NB4 (cell line): ENCODE measurements at regions not wholly inside any gene's neighbourhood (a gene's known extent, or its start where the extent isn't known, plus 50 kb on each side); places are given as distances from the start of the nearest gene placed in this dataset.

ENCODE experiments used
- DNase-seq: peaks from one replicate; pipeline ENCODE4 v3.0.0; 2010; ENCODE audit warnings: low read depth
- H3K4me3 ChIP-seq: one replicate; pipeline ENCODE4 v1.5.1; 2011; ENCODE audit warnings: mild to moderate bottlenecking, low read depth, low read length, moderate library complexity
- MYC ChIP-seq: IDR thresholded peaks from 2 replicates; pipeline ENCODE4 v1.6.1; 2011; ENCODE audit warnings: low read depth, low read length
- POLR2A ChIP-seq: IDR thresholded peaks from 2 replicates; pipeline ENCODE4 v1.6.1; 2011; ENCODE audit warnings: mild to moderate bottlenecking; ENCODE audit not compliant: insufficient read length; ENCODE audit errors: extremely low read depth
- TF ChIP-seq, protein P1 (sequence below): IDR thresholded peaks from 2 replicates; pipeline ENCODE4 v1.6.1; 2011; ENCODE audit warnings: low read depth, low read length
- TF ChIP-seq, protein P2 (sequence below): IDR thresholded peaks from one replicate; pipeline ENCODE4 v1.5.1; 2012; ENCODE audit warnings: low read depth, low read length

DNA sequence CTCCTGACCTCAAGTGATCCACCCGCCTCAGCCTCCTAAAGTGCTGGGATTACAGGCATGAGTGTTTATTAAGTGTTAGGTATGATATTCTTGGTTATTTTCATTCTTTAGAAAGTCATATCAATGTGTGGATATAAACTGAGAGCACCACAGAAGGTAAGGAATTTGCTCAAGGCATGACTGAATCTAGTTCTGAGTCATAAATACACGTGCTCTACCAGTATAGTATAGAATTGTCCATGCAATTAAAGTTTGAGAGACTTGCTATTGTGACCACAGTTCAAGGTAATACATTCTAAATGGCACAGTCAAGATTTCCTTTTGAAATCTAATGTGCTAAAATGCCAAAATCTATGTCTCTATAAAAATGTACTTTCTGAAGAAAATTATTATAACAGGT, 401.1 kb upstream of the CHRM3 start:
- no peak overlapping the region for H3K4me3 ChIP-seq
- no peak for TF ChIP-seq POLR2A
- TF ChIP-seq MYC = no peak
- TF ChIP-seq, protein P1, sequence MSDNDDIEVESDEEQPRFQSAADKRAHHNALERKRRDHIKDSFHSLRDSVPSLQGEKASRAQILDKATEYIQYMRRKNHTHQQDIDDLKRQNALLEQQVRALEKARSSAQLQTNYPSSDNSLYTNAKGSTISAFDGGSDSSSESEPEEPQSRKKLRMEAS = no peak
- TF ChIP-seq, protein P2, sequence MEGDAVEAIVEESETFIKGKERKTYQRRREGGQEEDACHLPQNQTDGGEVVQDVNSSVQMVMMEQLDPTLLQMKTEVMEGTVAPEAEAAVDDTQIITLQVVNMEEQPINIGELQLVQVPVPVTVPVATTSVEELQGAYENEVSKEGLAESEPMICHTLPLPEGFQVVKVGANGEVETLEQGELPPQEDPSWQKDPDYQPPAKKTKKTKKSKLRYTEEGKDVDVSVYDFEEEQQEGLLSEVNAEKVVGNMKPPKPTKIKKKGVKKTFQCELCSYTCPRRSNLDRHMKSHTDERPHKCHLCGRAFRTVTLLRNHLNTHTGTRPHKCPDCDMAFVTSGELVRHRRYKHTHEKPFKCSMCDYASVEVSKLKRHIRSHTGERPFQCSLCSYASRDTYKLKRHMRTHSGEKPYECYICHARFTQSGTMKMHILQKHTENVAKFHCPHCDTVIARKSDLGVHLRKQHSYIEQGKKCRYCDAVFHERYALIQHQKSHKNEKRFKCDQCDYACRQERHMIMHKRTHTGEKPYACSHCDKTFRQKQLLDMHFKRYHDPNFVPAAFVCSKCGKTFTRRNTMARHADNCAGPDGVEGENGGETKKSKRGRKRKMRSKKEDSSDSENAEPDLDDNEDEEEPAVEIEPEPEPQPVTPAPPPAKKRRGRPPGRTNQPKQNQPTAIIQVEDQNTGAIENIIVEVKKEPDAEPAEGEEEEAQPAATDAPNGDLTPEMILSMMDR = no peak
- no peak for DNase-seq

DNA sequence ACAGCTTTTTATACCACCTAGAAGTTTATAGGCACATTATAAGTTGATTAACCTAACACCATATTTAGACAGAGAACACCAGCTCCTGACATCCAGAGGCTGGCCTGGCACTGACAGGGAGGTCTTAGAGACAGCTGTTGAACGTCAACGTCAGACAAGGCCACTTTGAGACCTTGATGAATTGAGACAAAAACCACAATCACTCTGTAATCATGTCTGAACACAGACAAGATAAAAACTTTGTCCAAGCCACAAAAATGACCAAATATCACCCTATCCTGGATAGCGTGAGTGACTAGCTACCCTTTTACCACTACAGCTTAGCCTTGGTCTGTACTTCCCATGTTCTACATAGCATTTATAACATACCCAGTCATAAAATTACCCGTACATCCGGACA, 403.6 kb upstream of the CHRM3 start:
- TF ChIP-seq, protein P2 = no peak
- TF ChIP-seq, protein P1 = no peak
- no peak for TF ChIP-seq MYC
- TF ChIP-seq POLR2A = no peak
- no peak overlapping the region for H3K4me3 ChIP-seq
- no peak for DNase-seq

DNA sequence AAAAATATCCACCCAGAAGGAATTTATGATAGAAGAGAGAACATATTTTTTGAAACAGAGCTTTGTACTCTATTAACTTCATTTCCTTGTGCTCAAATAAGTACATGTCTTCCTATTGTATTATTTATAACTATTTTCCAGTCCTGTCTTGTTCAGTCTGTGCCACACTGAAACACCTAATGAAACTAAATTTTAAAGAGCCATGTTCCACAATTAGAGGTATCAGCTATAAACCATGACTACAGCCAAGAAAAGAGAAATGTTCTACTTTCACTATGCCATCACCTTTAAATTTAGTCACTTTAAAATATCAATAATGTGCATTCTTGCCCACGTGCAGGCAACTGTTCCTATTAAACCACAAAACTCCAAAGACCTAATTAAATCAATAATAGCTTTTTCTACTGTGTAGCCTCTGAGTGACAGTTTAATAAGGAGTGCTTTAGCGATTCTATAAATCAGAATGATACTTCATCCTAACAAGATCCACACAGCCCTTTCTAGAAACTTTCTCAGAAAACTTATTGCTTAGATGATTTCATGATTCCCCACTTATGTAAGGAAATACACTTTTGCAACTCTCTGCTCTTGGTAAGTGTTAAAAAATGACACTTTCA, 404.9 kb upstream of the CHRM3 start:
- TF ChIP-seq, protein P2 = no peak
- TF ChIP-seq, protein P1 = no peak
- TF ChIP-seq MYC (no peak), POLR2A (no peak)
- H3K4me3 ChIP-seq = no peak overlapping the region
- no peak for DNase-seq

DNA sequence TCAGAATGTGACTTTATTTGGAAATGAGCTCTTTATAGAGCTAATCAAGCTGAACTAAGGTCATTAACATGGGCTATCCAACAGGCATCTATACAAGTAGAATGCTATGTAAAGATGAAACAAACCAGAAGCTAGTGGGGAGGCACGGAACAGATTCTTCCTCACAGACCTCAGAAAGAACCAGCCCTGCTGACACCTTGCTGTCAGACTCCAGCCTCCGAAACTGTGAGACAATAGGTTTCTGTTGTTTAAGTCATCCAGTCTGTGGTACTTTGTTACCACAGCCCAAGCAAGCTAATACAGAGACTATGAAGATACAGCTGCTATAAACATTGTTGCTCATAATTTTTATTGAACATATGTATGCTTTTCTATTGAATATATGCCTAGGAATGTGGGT, 406.3 kb upstream of the CHRM3 start:
- no peak overlapping the region for H3K4me3 ChIP-seq
- no peak for DNase-seq
- no peak for TF ChIP-seq POLR2A
- no peak for TF ChIP-seq MYC
- TF ChIP-seq, protein P1 = no peak
- TF ChIP-seq, protein P2 = no peak

DNA sequence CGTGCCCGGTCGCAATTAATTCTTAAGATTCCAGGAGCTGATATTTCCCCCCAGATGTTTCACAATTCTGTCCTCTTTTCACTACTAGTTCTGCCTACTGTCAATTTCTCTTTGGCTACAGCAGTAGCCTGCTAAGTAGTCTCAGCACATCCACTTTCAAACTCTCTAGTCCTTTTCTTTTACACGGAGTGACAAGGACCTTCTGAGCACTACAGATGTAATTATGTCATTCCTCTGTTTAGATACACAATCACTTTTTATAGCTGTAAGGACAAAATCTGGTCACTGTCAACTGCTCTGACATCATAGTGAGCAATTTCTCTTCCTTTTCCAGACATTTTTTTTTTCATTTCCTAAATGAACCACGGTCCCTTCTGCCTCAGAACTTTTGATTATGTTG, 421.7 kb upstream of the CHRM3 start:
- TF ChIP-seq, protein P2 = no peak
- TF ChIP-seq MYC (no peak), POLR2A (no peak)
- TF ChIP-seq, protein P1 = no peak
- no peak for DNase-seq
- no peak overlapping the region for H3K4me3 ChIP-seq
